Smooth muscle cell (in vitro differentiated cells): ENCODE measurements at regions not wholly inside any gene's neighbourhood (a gene's known extent, or its start where the extent isn't known, plus 50 kb on each side); places are given as distances from the start of the nearest gene placed in this dataset.

Source experiments
- DNase-seq: peaks from one replicate; lab custom pipeline; 2025; ENCODE audit not compliant: unreplicated experiment; lab: John Stamatoyannopoulos, UW
- H2AFZ ChIP-seq: fragments of 200-600 bp; sonication (generic); 2 replicates; pipeline ENCODE4 v1.6.0; 2016; ENCODE audit warnings: antibody characterized with exemption, low read depth, mild to moderate bottlenecking
- H3F3A ChIP-seq: fragments of 200-600 bp; sonication (generic); 2 replicates; pipeline ENCODE4 v1.6.0; 2017; ENCODE audit warnings: antibody characterized with exemption, low read depth
- H3K27ac ChIP-seq: fragments of 200-600 bp; sonication (generic); 2 replicates; pipeline ENCODE4 v1.5.1; 2016; ENCODE audit warnings: low read depth, mild to moderate bottlenecking
- H3K27me3 ChIP-seq: fragments of 200-600 bp; sonication (generic); 2 replicates; pipeline ENCODE4 v1.6.1; 2016; ENCODE audit warnings: low read depth, mild to moderate bottlenecking
- H3K36me3 ChIP-seq: fragments of 200-600 bp; sonication (generic); 2 replicates; pipeline ENCODE4 v1.5.1; 2016; ENCODE audit warnings: low read depth
- H3K4me1 ChIP-seq: fragments of 200-600 bp; sonication (generic); 2 replicates; pipeline ENCODE4 v1.5.1; 2016; ENCODE audit warnings: low read depth
- H3K4me2 ChIP-seq: fragments of 200-600 bp; sonication (generic); 2 replicates; pipeline ENCODE4 v1.6.0; 2016; ENCODE audit warnings: mild to moderate bottlenecking
- H3K4me3 ChIP-seq: fragments of 200-600 bp; sonication (generic); 2 replicates; pipeline ENCODE4 v1.5.1; 2016; ENCODE audit warnings: mild to moderate bottlenecking
- H3K79me2 ChIP-seq: fragments of 200-600 bp; sonication (generic); 2 replicates; pipeline ENCODE4 v1.6.0; 2016; ENCODE audit warnings: low read depth, mild to moderate bottlenecking
- H3K9ac ChIP-seq: fragments of 200-600 bp; sonication (generic); 2 replicates; pipeline ENCODE4 v1.6.0; 2016; ENCODE audit warnings: low read depth
- H3K9me3 ChIP-seq: fragments of 200-600 bp; sonication (generic); replicated peaks from 2 replicates; pipeline ENCODE4 v1.5.1; 2016; ENCODE audit warnings: low read depth
- H4K20me1 ChIP-seq: fragments of 200-600 bp; sonication (generic); 2 replicates; pipeline ENCODE4 v1.6.0; 2016; ENCODE audit warnings: low read depth
- CTCF ChIP-seq: fragments of 200-600 bp; sonication (generic); IDR thresholded peaks from 2 replicates; pipeline ENCODE4 v1.5.1; 2017; ENCODE audit warnings: borderline replicate concordance, mild to moderate bottlenecking, antibody characterized with exemption; ENCODE audit not compliant: insufficient read depth, poor library complexity, severe bottlenecking
- WGBS: methylation state at CpG from one replicate; pipeline ENCODE4 v1.1.7; 2016; ENCODE audit warnings: low lambda C conversion rate; 5-methylcytosine and 5-hydroxymethylcytosine counted together

GRCh38 chr2:14565666-14566065 is 66.9 kb upstream of the LRATD1 start:
- Histone ChIP-seq H2AFZ (no peak overlapping the region), H3K79me2 (no peaks in the 10 kb centered on the region), H3F3A (no peaks in the 10 kb centered on the region), H3K4me1 (no peaks in the 10 kb centered on the region), H3K4me2 (no peak overlapping the region), H3K4me3 (no peak overlapping the region), H3K9me3 (no peaks in the 10 kb centered on the region), H3K27ac (no peak overlapping the region), H4K20me1 (no peaks in the 10 kb centered on the region), H3K36me3 (no peaks in the 10 kb centered on the region), H3K9ac (no peak overlapping the region), H3K27me3 (no peaks in the 10 kb centered on the region)
- DNase-seq, result no peak
- no peak for TF ChIP-seq CTCF

DNA sequence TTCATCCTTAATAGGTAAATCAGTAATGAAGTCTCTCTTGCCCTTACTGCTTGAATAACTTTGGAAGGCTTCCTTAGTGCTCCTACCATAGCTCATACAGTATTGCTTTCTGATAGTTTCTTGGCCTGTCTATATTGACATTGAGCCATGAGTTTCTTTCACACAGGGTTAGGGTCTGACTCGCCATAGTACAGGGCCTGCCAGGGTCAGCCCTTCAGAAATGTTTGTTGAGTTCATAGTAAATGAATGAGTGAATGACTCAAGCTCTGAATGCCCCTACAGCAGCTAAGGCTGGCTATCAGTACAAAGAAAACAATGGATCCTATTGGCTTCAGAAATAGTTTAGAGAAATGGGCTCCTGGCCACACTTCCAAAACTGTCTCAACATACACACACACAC is 65.0 kb upstream of the LRATD1 start:
- no peak for TF ChIP-seq CTCF
- H3K27ac ChIP-seq, result no peak overlapping the region
- H3K4me3 ChIP-seq, result no peak overlapping the region
- no peaks in the 10 kb centered on the region for H3F3A ChIP-seq
- no peak for DNase-seq
- H3K9me3 ChIP-seq, result no peaks in the 10 kb centered on the region
- no peaks in the 10 kb centered on the region for H3K79me2 ChIP-seq
- H3K4me2 ChIP-seq, result no peak overlapping the region
- H3K36me3 ChIP-seq, result no peaks in the 10 kb centered on the region
- no peaks in the 10 kb centered on the region for H3K4me1 ChIP-seq
- no peak overlapping the region for H3K9ac ChIP-seq
- H2AFZ ChIP-seq, result no peak overlapping the region
- no peaks in the 10 kb centered on the region for H3K27me3 ChIP-seq
- no peaks in the 10 kb centered on the region for H4K20me1 ChIP-seq
- 82% methylated on average over 1 of the region's 1 CpG for WGBS

DNA sequence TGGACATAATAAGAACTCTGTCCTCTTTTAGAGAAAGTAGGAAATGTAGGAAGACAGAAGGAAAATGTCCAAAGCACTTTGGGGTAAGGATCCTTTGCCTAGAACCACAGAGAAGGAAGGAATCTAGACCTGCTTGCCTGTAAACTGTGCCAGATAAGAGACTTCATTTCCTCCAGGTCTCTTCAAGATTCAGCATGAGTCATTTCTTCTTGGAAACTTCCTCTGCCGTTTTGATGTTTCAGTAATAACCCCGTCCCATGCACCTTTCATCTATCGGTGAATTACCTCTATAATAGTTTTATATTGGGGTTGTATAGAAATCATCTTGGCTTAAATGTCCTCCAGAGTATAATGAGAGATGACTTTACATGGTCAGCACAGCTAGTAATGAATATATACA is 63.2 kb upstream of the LRATD1 start:
- Histone ChIP-seq H3K4me1 (no peaks in the 10 kb centered on the region), H3K9me3 (no peaks in the 10 kb centered on the region), H4K20me1 (no peaks in the 10 kb centered on the region), H3K9ac (no peak overlapping the region), H2AFZ (no peak overlapping the region), H3K36me3 (no peaks in the 10 kb centered on the region), H3F3A (no peaks in the 10 kb centered on the region), H3K4me2 (no peak overlapping the region), H3K4me3 (no peak overlapping the region), H3K27me3 (no peaks in the 10 kb centered on the region), H3K27ac (no peak overlapping the region), H3K79me2 (no peaks in the 10 kb centered on the region)
- DNase-seq, result no peak
- WGBS, result 75% methylated on average over 3 of the region's 3 CpGs
- TF ChIP-seq CTCF, result no peak

DNA sequence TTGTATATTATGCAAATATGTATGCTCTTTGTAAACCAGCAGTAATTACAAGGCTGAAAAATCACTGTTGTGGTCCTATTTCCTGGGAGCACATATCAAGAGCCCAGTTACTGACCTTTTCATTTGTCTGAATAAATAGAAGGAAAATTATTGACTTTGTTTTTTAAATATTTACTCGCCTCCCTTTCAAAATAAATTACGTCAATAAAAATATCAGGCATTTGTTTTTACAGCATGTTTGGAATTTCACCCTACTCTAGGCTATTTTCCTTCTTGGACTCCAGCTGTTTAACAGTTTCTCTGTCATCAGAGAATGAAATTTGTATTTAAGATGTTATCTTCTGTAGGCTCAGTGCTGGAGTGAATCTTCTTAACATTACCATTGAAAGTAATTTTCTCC is 59.9 kb upstream of the LRATD1 start:
- H3K9ac ChIP-seq, result no peak overlapping the region
- H3K4me1 ChIP-seq, result no peaks in the 10 kb centered on the region
- no peak for TF ChIP-seq CTCF
- H3F3A ChIP-seq, result no peaks in the 10 kb centered on the region
- no peaks in the 10 kb centered on the region for H3K9me3 ChIP-seq
- H3K79me2 ChIP-seq, result no peaks in the 10 kb centered on the region
- H3K4me3 ChIP-seq, result no peak overlapping the region
- H3K4me2 ChIP-seq, result no peak overlapping the region
- H2AFZ ChIP-seq, result no peak overlapping the region
- WGBS, result 63% methylated on average over 2 of the region's 2 CpGs
- no peaks in the 10 kb centered on the region for H4K20me1 ChIP-seq
- H3K36me3 ChIP-seq, result no peaks in the 10 kb centered on the region
- no peak for DNase-seq
- no peak overlapping the region for H3K27ac ChIP-seq
- no peaks in the 10 kb centered on the region for H3K27me3 ChIP-seq
